Gastroesophageal sphincter (tissue), 3 donors: ENCODE measurements at regions not wholly inside any gene's neighbourhood (a gene's known extent, or its start where the extent isn't known, plus 50 kb on each side); places are given as distances from the start of the nearest gene placed in this dataset.

Source experiments
- EP300 ChIP-seq: sonication (generic); formaldehyde crosslinking; IDR thresholded peaks from one replicate; pipeline ENCODE4 v1.6.1; 2017; ENCODE audit warnings: antibody characterized with exemption, mild to moderate bottlenecking
- POLR2A ChIP-seq, 2 donors: fragments of 450-650 bp; IDR thresholded peaks; one replicate each; pipeline ENCODE4 v1.6.1; 2017; ENCODE audit warnings: antibody characterized with exemption in 2 of 2, mild to moderate bottlenecking in 2 of 2, moderate library complexity in 1 of 2
- TF ChIP-seq, protein P1 (sequence below), 4 experiments: fragments of 200-600 bp in 2 of 4; fragments of 450-650 bp in 2 of 4; sonication (generic) in 1 of 4; IDR thresholded peaks; one replicate each; pipeline ENCODE4 v1.5.1; 2017 to 2019; ENCODE audit warnings: antibody characterized with exemption in 4 of 4, mild to moderate bottlenecking in 2 of 4, moderate library complexity in 2 of 4

GRCh38 chr6:6964675-6965074, 143.1 kb upstream of the RREB1 start:
- TF ChIP-seq EP300 (no peak), POLR2A (IDR thresholded peaks at IDR 0.05) (no peak)
- TF ChIP-seq, protein P1, sequence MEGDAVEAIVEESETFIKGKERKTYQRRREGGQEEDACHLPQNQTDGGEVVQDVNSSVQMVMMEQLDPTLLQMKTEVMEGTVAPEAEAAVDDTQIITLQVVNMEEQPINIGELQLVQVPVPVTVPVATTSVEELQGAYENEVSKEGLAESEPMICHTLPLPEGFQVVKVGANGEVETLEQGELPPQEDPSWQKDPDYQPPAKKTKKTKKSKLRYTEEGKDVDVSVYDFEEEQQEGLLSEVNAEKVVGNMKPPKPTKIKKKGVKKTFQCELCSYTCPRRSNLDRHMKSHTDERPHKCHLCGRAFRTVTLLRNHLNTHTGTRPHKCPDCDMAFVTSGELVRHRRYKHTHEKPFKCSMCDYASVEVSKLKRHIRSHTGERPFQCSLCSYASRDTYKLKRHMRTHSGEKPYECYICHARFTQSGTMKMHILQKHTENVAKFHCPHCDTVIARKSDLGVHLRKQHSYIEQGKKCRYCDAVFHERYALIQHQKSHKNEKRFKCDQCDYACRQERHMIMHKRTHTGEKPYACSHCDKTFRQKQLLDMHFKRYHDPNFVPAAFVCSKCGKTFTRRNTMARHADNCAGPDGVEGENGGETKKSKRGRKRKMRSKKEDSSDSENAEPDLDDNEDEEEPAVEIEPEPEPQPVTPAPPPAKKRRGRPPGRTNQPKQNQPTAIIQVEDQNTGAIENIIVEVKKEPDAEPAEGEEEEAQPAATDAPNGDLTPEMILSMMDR (IDR thresholded peaks at IDR 0.05) = no peak
